Astrocyte of the cerebellum (primary cell): ENCODE measurements at regions not wholly inside any gene's neighbourhood (a gene's known extent, or its start where the extent isn't known, plus 50 kb on each side); places are given as distances from the start of the nearest gene placed in this dataset.

ENCODE experiments used
- DNase-seq: peaks from one replicate; pipeline ENCODE4 v3.0.0-alpha.2; 2011; ENCODE audit warnings: low read depth
- H3K4me3 ChIP-seq: 2 replicates; pipeline ENCODE4 v1.5.1; 2011; ENCODE audit warnings: mild to moderate bottlenecking, low read depth, low read length, moderate library complexity
- in situ Hi-C: cut with HindIII; loops from 2 replicates; pipeline ENCODE4 v1.10.0; 2017; ENCODE audit warnings: low sequenced_read_pairs
- TF ChIP-seq, protein P1 (sequence below): IDR thresholded peaks from 2 replicates; pipeline ENCODE4 v1.5.1; 2012; ENCODE audit warnings: low read length, low read depth, moderate library complexity, mild to moderate bottlenecking; ENCODE audit errors: missing control alignments

DNA sequence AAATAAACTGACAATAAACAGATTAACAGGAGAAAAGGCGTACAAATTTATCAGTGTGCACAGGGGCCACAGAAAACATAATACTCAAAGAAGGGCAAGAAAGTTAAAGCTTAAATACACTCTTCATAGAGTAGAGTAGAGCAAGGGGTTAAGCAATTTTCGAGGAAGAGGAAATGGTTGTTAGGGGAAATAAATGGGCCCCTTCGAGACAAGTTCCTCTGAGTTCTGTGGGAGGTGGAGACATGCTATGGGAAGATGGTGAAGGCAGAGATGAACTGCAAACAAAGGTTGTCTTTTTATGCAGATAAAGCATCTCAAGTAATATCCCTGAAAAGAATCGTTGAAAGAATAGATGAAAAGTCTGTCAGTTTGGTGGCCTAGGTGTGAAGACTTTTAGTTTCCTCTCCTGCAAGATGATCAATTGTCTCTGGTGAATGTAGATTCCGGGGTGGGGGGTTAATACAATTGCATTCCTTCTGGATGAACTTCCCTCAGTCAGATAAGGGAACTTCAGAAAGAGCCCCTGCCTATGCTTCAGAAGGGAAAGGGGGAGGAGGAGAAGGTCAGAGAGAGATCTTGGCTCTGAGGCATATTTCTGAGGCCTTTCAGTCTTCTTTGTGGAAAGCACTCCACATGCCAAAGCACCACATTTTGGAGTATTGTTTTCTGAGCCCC, 127.0 kb downstream of the METTL4 start:
- in situ Hi-C loops: no loop called here
- no peak overlapping the region for H3K4me3 ChIP-seq
- no peak for DNase-seq
- TF ChIP-seq, protein P1, sequence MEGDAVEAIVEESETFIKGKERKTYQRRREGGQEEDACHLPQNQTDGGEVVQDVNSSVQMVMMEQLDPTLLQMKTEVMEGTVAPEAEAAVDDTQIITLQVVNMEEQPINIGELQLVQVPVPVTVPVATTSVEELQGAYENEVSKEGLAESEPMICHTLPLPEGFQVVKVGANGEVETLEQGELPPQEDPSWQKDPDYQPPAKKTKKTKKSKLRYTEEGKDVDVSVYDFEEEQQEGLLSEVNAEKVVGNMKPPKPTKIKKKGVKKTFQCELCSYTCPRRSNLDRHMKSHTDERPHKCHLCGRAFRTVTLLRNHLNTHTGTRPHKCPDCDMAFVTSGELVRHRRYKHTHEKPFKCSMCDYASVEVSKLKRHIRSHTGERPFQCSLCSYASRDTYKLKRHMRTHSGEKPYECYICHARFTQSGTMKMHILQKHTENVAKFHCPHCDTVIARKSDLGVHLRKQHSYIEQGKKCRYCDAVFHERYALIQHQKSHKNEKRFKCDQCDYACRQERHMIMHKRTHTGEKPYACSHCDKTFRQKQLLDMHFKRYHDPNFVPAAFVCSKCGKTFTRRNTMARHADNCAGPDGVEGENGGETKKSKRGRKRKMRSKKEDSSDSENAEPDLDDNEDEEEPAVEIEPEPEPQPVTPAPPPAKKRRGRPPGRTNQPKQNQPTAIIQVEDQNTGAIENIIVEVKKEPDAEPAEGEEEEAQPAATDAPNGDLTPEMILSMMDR: no peak

GRCh38 chr18:2448565-2449151, 122.6 kb downstream of the METTL4 start:
- DNase-seq: no peak
- TF ChIP-seq, protein P1: no peak
- H3K4me3 ChIP-seq: no peak overlapping the region
- in situ Hi-C loops: no loop called here

DNA sequence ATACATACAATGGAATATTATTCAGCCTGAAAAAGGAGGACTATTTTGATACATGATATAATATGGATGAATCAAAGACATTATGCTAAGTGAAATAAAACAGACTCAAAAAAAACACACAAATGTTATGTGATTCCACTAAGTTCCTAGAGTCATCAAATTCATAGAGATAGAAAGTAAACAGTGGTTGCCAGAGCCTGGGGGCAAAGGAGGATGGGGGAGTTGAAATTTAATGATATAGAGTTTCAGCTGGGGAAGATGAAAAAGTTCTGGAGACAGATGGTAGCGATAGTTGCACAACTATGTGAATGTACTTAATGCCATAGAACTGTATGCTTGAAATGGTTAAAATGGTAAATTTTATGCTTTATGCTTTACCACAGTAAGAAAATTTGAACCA, 119.7 kb downstream of the METTL4 start:
- in situ Hi-C loops: no loop called here
- H3K4me3 ChIP-seq: no peak overlapping the region
- TF ChIP-seq, protein P1: no peak
- DNase-seq: no peak

GRCh38 chr18:2459886-2460285, 111.4 kb downstream of the METTL4 start:
- no peak overlapping the region for H3K4me3 ChIP-seq
- in situ Hi-C loops: no loop called here
- no peak for DNase-seq
- TF ChIP-seq, protein P1: no peak

- no peak for DNase-seq
- no peak overlapping the region for H3K4me3 ChIP-seq
- in situ Hi-C loops: no loop called here
- TF ChIP-seq, protein P1: no peak
Observed at GRCh38 chr18:2466978-2467377, 104.3 kb downstream of the METTL4 start.

- TF ChIP-seq, protein P1: no peak
- no peak overlapping the region for H3K4me3 ChIP-seq
- DNase-seq: no peak
- in situ Hi-C loops: no loop called here
Observed at GRCh38 chr18:2468051-2468450, 103.3 kb downstream of the METTL4 start.
